NCI-H146 (cell line): ENCODE measurements at regions not wholly inside any gene's neighbourhood (a gene's known extent, or its start where the extent isn't known, plus 50 kb on each side); places are given as distances from the start of the nearest gene placed in this dataset.
A peak's percentile ranks its signal among the peaks of the same experiment; 100 is the strongest.

Experiments
- DNase-seq: peaks from one replicate; lab custom pipeline; 2025; lab: John Stamatoyannopoulos, UW

DNA sequence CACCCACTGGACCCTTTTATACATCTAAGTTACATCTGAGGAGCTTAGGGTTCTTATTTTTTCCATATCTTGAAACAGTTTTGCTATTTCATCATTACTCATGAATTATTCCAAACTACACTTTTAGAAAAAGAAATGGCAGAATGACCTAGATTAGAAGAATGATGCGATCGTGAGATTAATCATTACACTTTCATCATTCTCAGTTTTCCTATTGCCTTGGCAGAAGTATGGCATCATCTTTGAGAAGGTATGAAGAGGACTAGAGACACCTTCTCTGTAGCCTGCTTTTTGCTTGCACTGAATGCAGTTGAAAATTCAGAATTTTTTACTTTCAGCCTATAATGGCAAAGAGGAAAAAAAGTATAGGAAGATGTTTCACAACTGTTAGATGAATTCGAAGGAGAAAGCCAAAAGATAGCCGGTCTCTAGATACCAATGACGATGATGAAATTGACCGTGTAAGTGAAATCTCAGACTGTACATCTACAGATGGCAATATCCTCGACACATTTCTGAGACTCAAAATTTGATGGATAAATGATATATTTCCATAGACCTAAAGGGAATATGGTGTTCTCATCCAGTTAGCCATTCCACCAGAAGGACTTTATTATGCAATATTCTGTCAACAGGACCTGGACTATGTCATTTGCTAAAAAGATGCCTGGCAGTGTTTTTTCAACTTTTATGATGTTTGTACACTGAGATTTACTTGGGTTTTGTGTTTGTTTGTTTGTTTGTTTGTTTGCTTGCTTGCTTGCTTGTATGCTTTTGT lies 191.8 kb downstream of the TOMM20 start:
- no peak for DNase-seq

DNA sequence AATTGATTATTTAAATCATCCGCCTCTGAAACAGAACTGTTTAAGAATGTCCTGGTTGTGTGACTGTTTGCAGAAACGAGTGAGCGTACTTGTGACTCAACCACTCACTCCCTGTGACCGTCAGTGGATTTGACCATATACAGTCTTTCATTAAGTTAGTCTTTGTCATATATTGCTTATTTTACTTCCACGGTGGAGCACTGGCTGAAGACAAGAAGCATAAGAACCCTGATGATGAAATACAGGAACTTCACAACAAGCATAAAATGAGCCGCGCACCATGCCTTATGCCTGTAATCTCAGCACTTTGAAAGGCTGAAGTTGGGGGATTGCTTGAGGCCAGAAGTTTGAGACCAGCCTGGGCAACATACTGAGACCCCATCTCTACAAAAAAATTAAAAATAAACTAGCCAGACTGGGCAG lies 194.0 kb downstream of the TOMM20 start:
- DNase-seq, result no peak

GRCh38 chr1:234933475-234933874 lies 195.2 kb downstream of the TOMM20 start:
- DNase-seq, result no peak

DNA sequence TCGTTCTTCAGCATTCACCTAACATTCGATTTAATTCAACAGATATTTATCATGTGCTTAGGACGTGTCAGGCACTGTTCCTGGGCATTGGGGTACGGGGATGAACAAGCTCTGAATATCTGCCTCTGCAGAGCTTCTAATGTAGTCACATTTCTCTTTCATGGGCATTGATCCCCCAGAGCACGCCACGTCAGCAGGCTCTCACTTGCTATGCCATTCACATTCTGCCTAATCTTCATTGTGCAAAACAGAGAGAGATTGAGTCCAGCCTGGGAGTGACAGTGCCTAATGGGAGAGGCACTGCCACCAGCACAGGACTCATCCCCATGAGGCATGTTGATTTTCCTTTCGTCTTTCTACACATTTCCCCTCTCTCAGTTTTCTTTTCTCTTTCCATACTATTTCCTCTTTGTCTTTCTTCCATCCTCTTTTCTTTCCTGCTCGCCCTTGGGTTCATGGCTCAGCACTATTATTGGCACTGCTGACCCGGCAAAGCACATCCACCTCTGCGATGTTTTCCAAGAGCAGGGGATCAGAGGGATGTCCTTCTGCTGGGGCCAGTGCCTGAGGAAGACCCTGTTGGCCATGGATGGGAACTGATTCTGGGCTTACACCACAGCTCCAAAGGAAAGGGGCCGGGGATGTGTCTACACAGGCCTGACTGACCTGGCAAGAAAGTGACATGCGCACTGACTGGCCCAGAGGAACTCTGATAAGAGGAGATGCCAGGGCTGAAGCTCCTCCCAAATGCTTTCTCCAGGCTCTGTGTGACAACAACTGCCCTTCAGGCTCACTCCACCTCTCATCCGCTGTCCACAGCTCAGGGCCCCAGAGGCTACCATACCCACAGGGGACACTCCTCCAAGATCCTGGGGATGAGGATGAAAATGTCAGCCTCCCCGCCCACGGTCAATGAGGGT lies 195.9 kb downstream of the TOMM20 start:
- no peak for DNase-seq

- DNase-seq, result no peak
These were observed 196.5 kb downstream of the TOMM20 start for GRCh38 chr1:234932106-234932505.

DNA sequence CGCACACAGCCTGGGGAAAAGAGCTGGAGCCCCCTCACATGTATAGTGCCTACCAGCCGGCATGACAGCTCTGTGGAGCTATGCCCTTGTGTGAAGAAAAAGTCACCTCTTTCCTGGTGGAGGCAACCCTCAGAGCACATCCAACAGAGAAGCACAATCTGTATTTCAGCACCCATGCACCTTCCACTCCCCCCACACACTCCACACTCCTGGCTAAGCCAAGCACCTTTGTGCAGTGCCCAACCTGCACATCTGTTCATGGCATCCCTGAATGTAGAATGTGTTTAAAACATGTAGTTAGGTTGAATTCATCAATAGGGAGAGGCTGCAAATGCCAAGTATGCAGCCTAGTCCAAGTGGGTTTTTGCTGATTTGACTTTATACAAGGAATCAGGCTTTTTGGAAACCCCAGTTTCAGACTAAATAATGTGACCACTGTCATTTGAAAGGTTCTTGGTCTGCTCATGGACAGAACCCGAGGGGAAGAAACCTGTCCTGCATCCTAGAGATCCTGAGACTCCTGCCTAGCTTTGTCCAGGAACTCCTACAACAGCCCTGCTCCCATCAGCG lies 197.1 kb downstream of the TOMM20 start:
- DNase-seq, result no peak

DNA sequence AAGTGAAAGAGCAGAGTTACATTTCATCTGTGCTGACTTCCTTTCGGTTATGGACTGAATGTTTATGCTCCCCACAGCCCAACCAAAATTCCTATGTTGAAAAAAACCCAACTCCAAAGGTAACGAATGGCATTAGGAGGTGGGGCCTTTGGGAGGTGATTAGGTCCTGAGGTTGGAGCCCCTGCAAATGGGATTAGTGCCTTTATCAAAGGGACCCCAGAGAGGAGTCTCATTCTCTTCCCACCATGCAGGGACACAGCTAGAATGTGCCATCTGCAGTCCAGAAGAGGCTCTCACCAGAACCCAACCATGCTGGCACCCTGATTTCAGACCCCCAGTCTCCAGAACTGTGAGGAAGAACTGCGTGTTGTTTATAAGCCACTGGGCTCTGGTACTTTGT lies 199.3 kb downstream of the TOMM20 start:
- DNase-seq, result no peak

GRCh38 chr1:234928642-234929041 lies 200.0 kb downstream of the TOMM20 start:
- DNase-seq, result peak; percentile 83

DNA sequence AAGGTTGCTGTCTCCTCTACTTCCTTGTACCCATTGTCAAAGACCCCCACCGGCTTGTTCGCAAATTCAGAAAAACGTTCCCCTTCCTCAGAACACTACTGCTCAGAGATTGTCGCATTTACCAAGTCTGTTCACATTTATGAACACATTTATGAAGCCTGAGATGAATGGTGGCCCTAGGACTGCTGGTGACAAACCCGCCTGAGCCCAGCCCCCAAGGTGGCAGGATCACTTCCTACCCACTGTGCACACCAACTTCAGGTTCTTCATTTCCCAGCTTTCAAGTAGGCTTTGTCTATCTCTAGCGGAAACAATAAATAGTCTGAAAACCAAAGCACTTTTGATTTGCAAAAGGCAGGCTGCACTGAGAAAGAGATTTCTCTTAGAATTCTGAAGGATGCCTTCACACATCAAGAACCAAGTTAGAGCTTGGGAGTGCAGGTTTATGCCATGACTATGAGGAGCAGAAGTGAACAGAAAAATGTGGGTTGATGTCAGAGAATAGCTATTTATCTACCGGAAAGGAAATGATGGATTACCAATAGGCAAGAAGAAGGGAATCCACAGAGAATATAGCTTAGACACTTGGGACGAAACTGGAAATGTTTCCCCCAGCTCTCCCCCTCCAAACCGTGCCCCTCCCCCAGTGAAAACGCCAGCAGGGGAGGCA lies 200.5 kb downstream of the TOMM20 start:
- no peak for DNase-seq

GRCh38 chr1:234927312-234927970 lies 201.2 kb downstream of the TOMM20 start:
- no peak for DNase-seq

DNA sequence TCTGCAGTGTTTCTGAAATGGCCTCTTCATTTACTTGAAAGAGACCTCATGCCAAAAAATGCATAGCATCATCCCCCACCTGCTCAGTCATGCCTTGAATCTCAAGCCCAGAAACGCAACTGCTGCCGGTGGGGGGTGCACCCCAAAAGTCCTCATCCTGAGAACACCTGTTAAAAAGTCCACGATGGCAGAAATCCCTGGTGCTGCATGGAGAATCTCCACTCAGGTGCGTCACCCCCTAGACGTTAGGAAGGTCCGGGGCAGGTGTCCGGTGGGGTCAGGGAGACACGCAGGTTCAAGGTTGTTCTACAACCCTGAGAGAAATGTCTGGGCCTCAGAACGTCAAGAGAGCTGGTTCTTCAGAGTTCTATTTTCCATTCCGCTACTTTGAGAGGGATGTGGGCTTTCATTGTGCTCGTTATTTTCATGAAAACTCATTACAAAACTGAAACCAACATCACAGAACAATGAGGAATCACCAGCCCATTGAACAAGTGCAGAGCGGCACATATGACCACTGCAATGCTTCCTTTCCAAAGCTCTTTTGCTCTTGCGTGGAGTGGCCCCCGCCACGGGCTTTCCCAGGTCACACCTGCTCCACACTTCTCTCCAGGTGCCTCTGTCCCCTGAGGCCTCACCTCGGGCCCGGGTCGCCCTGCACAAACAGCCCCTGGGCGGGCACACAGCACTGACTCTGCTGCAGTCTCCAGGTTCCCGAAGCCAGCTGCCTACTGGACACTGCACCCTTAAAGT lies 201.9 kb downstream of the TOMM20 start:
- DNase-seq, result peak; percentile 47

DNA sequence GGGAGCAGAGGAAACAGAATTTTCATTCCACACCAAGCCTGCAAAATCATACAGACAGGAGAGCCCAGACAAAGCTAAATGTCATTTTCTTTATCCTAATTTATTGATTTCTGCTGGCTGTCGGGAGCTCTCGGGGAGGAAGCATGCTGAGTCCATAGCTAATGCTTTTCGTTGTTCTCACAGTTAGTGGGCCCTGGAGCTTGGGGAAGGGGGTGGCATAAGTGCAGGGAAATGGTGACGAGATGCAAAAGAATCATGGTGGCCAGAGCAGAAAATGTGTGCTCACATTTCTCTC lies 202.4 kb downstream of the TOMM20 start:
- peak; percentile 64 for DNase-seq

DNA sequence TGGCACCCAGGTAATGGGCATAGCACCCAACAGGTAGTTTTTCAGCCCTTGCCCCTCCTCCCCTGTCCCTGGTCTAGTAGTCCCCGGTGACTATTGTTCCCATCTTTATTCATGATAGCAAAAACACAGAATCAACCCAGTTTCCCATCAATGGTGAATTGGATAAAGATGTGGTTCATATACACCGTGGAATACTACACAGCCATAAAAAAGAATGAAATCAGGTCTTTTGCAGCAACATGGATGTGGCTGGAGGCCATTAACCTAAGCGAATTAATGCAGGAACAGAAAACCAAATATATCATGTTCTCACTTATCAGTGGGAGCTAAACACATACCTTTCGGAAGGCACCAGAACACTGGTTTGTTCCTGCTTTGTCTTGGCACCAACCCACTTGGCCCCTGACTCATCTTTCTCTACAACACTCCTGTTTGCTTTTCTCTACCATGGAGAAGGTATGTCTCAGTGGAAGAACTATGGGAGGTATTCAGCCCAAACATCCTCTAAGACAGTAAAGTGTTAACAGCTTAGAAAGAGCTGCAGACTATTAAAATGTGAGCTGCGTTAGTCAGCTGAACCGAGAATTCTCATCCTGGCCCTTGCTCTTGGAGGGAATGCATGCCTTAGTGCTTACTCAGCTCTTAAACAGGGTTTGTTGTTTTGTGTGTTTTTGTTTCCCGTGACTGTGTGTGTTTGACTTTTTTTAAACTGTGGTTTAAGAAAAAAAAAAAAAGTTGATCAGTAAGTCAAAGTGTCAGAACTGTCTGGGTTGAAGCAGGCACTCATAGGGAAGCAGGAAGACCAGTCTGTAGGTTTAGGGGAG lies 203.0 kb downstream of the TOMM20 start:
- no peak for DNase-seq

DNA sequence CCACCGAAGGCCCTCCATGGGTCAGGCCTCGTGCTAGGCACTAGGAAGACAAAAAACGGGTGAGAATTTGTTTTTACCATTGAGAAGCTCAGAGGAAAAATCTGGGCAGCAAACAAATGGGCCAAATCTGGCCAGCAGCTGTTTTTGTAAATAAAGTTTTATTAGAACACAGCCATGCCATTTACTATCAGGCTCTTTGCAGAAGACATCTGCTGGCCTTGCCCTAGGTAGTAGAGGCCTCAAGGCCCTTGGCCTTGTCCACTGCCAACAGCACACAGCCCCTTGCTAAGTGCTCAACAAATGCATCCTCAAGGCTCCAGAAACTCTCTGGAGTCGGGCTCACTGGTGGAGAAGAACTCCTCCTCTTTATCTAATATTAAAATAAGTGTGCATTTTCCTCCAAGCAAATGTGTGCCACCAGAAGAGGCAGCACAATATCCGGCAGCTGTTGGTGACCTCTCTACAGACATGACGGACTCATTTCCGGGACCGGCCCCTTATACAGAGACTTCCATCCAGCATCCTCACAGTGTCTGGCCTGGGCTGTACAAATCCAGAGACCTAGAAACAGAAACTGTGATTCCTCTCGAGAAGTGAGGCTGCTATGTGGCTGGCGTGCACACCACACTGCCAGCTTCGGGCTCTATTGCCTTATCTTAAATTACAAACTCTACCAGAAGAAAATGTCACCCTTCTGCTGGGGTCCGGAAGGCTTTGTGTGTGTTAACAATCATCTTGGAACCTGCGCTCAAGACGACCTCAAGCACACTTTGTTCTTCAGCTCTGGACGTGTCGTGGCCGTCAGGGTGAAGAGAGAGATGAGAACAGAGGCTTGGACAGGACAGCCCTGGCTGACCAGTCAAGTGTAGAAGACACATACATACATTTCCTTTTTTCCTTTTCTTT lies 203.9 kb downstream of the TOMM20 start:
- DNase-seq, result no peak

- DNase-seq, result no peak
These were observed 205.0 kb downstream of the TOMM20 start for GRCh38 chr1:234923626-234924025.

DNA sequence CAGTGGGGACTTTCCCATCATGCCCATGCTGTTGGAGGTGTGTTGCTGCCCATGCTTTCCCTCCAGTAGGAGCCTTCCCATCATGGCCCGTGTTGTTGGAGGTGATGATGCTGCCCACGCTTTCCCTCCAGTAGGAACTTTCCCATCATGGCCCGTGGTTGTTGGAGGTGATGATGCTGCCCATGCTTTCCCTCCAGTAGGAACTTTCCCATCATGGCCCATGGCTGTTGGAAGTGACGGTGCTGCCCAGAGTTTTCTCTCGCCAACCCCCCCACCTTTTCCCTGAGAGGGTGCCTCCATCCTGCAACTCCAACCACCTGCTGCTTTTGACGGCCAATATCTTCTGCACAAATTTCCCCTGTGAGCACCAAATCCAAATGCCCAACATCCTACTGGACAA lies 205.7 kb downstream of the TOMM20 start:
- DNase-seq, result no peak

DNA sequence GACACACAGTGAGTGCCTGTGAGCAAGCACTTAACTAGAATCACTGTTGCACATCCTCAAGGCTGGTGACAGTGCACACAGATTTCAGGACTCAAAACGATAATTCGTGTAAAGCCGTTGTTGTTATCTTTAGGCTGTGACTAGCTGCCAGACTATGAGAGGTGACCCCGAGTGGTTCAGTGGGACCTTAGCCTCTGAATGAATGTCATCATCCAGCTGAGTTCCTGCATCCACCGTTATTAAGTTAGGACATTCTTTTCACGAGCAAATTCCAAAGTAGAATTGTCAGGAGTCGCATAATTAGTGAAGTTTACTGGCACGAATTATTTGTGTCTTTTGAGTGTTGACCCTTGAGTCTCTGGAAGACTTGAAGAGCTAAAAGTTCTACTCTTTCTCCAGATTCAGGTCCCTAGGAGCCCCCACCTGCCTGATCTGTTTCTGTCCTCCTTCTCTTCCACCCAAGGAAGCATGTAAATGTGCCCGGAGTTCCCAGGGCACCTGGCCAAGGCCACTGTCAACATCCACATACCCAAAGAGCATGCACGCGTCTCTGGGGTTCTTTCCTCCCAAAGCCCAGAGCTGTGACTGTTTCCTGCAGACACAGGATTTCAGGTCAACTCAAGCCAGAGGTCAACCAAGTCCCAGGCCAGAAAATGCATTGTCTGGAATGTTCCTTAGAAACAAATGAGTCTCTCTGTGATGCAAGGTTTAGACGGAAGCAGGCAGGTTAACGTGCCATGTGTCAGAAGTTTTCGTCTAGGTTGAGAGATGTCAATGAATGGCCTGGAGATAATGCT lies 207.2 kb downstream of the TOMM20 start:
- DNase-seq, result no peak

- no peak for DNase-seq
These were observed 207.8 kb downstream of the TOMM20 start for GRCh38 chr1:234920843-234921140.
